ENCODE measurements at regions not wholly inside any gene's neighbourhood (a gene's known extent, or its start where the extent isn't known, plus 50 kb on each side); places are given as distances from the start of the nearest gene placed in this dataset.

DNA sequence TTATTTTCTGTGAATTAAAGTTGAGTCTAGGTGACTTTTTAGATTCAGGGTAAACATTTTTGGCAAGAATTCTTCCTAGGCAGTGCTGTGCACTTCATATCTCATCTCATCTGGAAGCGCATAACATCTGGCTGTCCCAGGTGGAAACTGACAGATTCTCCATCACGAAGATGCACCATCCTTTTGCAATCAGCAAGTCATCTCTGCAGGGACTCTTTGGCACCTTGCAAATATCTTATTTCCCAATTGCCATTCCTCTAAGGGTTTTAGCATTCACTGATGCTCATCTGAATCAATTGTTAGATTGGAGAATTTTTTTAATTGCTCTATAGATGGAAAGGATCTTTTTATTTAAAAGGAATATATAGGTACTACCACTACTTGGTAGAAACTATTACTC lies 282.7 kb upstream of the ATP10A start:
- no peaks in the 10 kb centered on the region for H3K9me3 ChIP-seq
- no peaks in the 10 kb centered on the region for H3K36me3 ChIP-seq
- ATAC-seq (ENCODE audit: insufficient number of reproducible peaks, low FRiP score, low read depth), result no peak
- H3K27ac ChIP-seq, result no peak overlapping the region
- H3K27me3 ChIP-seq (replicated peaks; ENCODE audit: insufficient read depth), result no peaks in the 10 kb centered on the region
- H3K4me1 ChIP-seq (ENCODE audit: control insufficient read depth in 1 of 2, low read depth in 2 of 2), result no peaks in the 10 kb centered on the region
- no peak for TF ChIP-seq CTCF (IDR thresholded peaks at IDR 0.05)
- DNase-seq (ENCODE audit: low spot score), result no peak
- no peak overlapping the region for H3K4me3 ChIP-seq

- Histone ChIP-seq H3K4me3 (no peak overlapping the region), H3K4me1 (ENCODE audit: control insufficient read depth in 1 of 2, low read depth in 2 of 2) (no peaks in the 10 kb centered on the region), H3K27ac (no peak overlapping the region), H3K9me3 (no peaks in the 10 kb centered on the region), H3K36me3 (no peaks in the 10 kb centered on the region), H3K27me3 (replicated peaks; ENCODE audit: insufficient read depth) (no peaks in the 10 kb centered on the region)
- TF ChIP-seq CTCF (IDR thresholded peaks at IDR 0.05), result no peak
- ATAC-seq (ENCODE audit: insufficient number of reproducible peaks, low FRiP score, low read depth) (no peak), DNase-seq (ENCODE audit: low spot score) (no peak)
Observed at GRCh38 chr15:26144836-26145235, 281.7 kb upstream of the ATP10A start.

- no peak for TF ChIP-seq CTCF (IDR thresholded peaks at IDR 0.05)
- ATAC-seq (ENCODE audit: insufficient number of reproducible peaks, low FRiP score, low read depth), result no peak
- Histone ChIP-seq H3K27me3 (replicated peaks; ENCODE audit: insufficient read depth) (no peaks in the 10 kb centered on the region), H3K4me3 (no peak overlapping the region), H3K4me1 (ENCODE audit: control insufficient read depth in 1 of 2, low read depth in 2 of 2) (no peaks in the 10 kb centered on the region), H3K9me3 (no peaks in the 10 kb centered on the region), H3K36me3 (no peaks in the 10 kb centered on the region), H3K27ac (no peak overlapping the region)
- DNase-seq (ENCODE audit: low spot score), result no peak
Observed at GRCh38 chr15:26143221-26143620, 280.1 kb upstream of the ATP10A start.

- Histone ChIP-seq H3K9me3 (no peaks in the 10 kb centered on the region), H3K27ac (no peak overlapping the region), H3K36me3 (no peaks in the 10 kb centered on the region), H3K4me1 (ENCODE audit: control insufficient read depth in 1 of 2, low read depth in 2 of 2) (no peaks in the 10 kb centered on the region), H3K27me3 (replicated peaks; ENCODE audit: insufficient read depth) (no peaks in the 10 kb centered on the region), H3K4me3 (no peak overlapping the region)
- no peak for DNase-seq (ENCODE audit: low spot score)
- TF ChIP-seq CTCF (IDR thresholded peaks at IDR 0.05), result no peak
- ATAC-seq (ENCODE audit: insufficient number of reproducible peaks, low FRiP score, low read depth), result no peak
Observed at GRCh38 chr15:26134812-26135211, 271.7 kb upstream of the ATP10A start.

DNA sequence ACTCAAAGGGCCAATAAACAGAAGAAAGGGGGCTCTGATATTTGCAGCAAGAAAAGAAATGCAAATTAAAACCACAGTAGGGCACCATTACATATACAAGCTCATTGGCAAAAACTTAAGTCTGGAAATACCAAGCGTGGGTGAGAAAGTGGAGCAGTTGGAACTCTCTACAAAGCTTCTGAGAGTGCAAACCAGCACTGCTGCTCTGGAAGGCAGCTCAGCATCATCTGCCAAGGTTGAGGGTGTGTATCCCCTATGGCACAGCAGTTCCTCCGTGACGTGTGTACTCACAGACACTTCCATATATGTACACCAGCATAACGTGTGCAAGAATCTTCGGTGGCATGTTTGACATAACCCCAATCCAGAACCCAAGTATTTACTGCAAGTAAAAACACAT lies 271.0 kb upstream of the ATP10A start:
- Histone ChIP-seq H3K9me3 (no peaks in the 10 kb centered on the region), H3K27me3 (replicated peaks; ENCODE audit: insufficient read depth) (no peaks in the 10 kb centered on the region), H3K27ac (no peak overlapping the region), H3K36me3 (no peaks in the 10 kb centered on the region), H3K4me3 (no peak overlapping the region), H3K4me1 (ENCODE audit: control insufficient read depth in 1 of 2, low read depth in 2 of 2) (no peaks in the 10 kb centered on the region)
- no peak for TF ChIP-seq CTCF (IDR thresholded peaks at IDR 0.05)
- DNase-seq (ENCODE audit: low spot score) (no peak), ATAC-seq (ENCODE audit: insufficient number of reproducible peaks, low FRiP score, low read depth) (no peak)

Data from thoracic aorta (tissue), 2 donors.